GM23338 (cell line): ENCODE measurements at regions not wholly inside any gene's neighbourhood (a gene's known extent, or its start where the extent isn't known, plus 50 kb on each side); places are given as distances from the start of the nearest gene placed in this dataset.

ENCODE experiments used
- CREB1 ChIP-seq: fragments of 250-450 bp; sonication (Bioruptor Pico); IDR thresholded peaks from 2 replicates; pipeline ENCODE4 v1.5.0; 2020; ENCODE audit warnings: low read depth, mild to moderate bottlenecking, moderate library complexity
- EZH2 ChIP-seq: fragments of 200-600 bp; sonication (generic); IDR thresholded peaks from one replicate; pipeline ENCODE4 v1.8.0; 2017; ENCODE audit warnings: antibody characterized with exemption, mild to moderate bottlenecking, low read depth; ENCODE audit not compliant: unreplicated experiment
- EZH2phosphoT487 ChIP-seq: fragments of 200-600 bp; sonication (generic); IDR thresholded peaks from one replicate; pipeline ENCODE4 v1.8.1; 2018; ENCODE audit warnings: antibody characterized with exemption; ENCODE audit not compliant: unreplicated experiment
- JUNB ChIP-seq: IDR thresholded peaks from one replicate; pipeline ENCODE4 v1.6.1; 2016; ENCODE audit warnings: antibody characterized with exemption; ENCODE audit not compliant: unreplicated experiment
- NANOG ChIP-seq: IDR thresholded peaks from 2 replicates; pipeline ENCODE4 v1.6.1; 2016; ENCODE audit warnings: antibody characterized with exemption, borderline replicate concordance
- POLR2AphosphoS5 ChIP-seq: IDR thresholded peaks from 2 replicates; pipeline ENCODE4 v1.6.1; 2016; ENCODE audit warnings: antibody characterized with exemption, low read depth
- STAT1 ChIP-seq: IDR thresholded peaks from one replicate; pipeline ENCODE4 v1.6.1; 2016; ENCODE audit warnings: antibody characterized with exemption; ENCODE audit not compliant: unreplicated experiment
- TF ChIP-seq, protein P1 (sequence below), 2 experiments: fragments of 200-600 bp in 1 of 2; sonication (generic) in 1 of 2; conservative IDR thresholded peaks; 2 replicates each; pipeline versions ENCODE4 v1.5.1 to v1.6.1; 2016 to 2017; ENCODE audit warnings: antibody characterized with exemption in 2 of 2, low read depth in 2 of 2, mild to moderate bottlenecking in 2 of 2, moderate library complexity in 1 of 2
- TF ChIP-seq, protein P2 (sequence below): fragments of 250-450 bp; sonication (Bioruptor Pico); IDR thresholded peaks from 2 replicates; pipeline ENCODE4 v1.5.0; 2020; ENCODE audit warnings: mild to moderate bottlenecking, moderate library complexity
- TF ChIP-seq, protein P3 (sequence below): IDR thresholded peaks from 2 replicates; pipeline ENCODE4 v1.6.1; 2016; ENCODE audit warnings: antibody characterized with exemption
- TF ChIP-seq, protein P4 (sequence below): IDR thresholded peaks from one replicate; pipeline ENCODE4 v1.6.1; 2018; ENCODE audit warnings: antibody characterized with exemption; ENCODE audit not compliant: unreplicated experiment

DNA sequence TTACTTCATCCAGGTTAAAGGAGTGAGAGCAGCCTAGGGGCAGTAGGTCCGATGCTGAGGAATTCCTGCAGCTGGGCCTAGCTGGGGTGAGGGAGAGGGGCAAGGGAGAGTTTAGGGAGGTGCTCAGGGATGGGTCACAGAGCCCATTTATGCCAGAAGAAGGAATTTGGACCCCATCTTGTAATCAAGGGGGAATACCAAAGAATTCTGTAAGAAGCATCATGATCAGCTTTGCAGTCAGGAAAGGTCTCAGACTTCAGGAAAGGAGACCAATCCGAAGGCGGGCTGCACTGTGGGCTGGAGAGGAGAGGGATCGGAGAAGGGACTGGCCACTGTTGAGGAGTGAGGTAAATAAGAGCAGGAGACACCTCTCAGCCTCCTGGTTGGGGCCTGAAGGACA lies 566.6 kb upstream of the MGMT start:
- no peak for TF ChIP-seq EZH2
- TF ChIP-seq, protein P1, sequence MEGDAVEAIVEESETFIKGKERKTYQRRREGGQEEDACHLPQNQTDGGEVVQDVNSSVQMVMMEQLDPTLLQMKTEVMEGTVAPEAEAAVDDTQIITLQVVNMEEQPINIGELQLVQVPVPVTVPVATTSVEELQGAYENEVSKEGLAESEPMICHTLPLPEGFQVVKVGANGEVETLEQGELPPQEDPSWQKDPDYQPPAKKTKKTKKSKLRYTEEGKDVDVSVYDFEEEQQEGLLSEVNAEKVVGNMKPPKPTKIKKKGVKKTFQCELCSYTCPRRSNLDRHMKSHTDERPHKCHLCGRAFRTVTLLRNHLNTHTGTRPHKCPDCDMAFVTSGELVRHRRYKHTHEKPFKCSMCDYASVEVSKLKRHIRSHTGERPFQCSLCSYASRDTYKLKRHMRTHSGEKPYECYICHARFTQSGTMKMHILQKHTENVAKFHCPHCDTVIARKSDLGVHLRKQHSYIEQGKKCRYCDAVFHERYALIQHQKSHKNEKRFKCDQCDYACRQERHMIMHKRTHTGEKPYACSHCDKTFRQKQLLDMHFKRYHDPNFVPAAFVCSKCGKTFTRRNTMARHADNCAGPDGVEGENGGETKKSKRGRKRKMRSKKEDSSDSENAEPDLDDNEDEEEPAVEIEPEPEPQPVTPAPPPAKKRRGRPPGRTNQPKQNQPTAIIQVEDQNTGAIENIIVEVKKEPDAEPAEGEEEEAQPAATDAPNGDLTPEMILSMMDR (conservative IDR thresholded peaks at IDR 0.05; ENCODE audit: low read depth in 2 of 2) = no peak
- TF ChIP-seq, protein P2, sequence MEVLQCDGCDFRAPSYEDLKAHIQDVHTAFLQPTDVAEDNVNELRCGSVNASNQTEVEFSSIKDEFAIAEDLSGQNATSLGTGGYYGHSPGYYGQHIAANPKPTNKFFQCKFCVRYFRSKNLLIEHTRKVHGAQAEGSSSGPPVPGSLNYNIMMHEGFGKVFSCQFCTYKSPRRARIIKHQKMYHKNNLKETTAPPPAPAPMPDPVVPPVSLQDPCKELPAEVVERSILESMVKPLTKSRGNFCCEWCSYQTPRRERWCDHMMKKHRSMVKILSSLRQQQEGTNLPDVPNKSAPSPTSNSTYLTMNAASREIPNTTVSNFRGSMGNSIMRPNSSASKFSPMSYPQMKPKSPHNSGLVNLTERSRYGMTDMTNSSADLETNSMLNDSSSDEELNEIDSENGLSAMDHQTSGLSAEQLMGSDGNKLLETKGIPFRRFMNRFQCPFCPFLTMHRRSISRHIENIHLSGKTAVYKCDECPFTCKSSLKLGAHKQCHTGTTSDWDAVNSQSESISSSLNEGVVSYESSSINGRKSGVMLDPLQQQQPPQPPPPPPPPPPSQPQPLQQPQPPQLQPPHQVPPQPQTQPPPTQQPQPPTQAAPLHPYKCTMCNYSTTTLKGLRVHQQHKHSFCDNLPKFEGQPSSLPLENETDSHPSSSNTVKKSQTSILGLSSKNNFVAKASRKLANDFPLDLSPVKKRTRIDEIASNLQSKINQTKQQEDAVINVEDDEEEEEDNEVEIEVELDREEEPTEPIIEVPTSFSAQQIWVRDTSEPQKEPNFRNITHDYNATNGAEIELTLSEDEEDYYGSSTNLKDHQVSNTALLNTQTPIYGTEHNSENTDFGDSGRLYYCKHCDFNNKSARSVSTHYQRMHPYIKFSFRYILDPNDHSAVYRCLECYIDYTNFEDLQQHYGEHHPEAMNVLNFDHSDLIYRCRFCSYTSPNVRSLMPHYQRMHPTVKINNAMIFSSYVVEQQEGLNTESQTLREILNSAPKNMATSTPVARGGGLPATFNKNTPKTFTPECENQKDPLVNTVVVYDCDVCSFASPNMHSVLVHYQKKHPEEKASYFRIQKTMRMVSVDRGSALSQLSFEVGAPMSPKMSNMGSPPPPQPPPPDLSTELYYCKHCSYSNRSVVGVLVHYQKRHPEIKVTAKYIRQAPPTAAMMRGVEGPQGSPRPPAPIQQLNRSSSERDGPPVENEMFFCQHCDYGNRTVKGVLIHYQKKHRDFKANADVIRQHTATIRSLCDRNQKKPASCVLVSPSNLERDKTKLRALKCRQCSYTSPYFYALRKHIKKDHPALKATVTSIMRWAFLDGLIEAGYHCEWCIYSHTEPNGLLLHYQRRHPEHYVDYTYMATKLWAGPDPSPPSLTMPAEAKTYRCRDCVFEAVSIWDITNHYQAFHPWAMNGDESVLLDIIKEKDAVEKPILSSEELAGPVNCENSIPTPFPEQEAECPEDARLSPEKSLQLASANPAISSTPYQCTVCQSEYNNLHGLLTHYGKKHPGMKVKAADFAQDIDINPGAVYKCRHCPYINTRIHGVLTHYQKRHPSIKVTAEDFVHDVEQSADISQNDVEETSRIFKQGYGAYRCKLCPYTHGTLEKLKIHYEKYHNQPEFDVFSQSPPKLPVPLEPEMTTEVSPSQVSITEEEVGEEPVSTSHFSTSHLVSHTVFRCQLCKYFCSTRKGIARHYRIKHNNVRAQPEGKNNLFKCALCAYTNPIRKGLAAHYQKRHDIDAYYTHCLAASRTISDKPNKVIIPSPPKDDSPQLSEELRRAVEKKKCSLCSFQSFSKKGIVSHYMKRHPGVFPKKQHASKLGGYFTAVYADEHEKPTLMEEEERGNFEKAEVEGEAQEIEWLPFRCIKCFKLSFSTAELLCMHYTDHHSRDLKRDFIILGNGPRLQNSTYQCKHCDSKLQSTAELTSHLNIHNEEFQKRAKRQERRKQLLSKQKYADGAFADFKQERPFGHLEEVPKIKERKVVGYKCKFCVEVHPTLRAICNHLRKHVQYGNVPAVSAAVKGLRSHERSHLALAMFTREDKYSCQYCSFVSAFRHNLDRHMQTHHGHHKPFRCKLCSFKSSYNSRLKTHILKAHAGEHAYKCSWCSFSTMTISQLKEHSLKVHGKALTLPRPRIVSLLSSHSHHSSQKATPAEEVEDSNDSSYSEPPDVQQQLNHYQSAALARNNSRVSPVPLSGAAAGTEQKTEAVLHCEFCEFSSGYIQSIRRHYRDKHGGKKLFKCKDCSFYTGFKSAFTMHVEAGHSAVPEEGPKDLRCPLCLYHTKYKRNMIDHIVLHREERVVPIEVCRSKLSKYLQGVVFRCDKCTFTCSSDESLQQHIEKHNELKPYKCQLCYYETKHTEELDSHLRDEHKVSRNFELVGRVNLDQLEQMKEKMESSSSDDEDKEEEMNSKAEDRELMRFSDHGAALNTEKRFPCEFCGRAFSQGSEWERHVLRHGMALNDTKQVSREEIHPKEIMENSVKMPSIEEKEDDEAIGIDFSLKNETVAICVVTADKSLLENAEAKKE (CRISPR knock-in tag) = no peak
- TF ChIP-seq, protein P3, sequence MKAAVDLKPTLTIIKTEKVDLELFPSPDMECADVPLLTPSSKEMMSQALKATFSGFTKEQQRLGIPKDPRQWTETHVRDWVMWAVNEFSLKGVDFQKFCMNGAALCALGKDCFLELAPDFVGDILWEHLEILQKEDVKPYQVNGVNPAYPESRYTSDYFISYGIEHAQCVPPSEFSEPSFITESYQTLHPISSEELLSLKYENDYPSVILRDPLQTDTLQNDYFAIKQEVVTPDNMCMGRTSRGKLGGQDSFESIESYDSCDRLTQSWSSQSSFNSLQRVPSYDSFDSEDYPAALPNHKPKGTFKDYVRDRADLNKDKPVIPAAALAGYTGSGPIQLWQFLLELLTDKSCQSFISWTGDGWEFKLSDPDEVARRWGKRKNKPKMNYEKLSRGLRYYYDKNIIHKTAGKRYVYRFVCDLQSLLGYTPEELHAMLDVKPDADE = no peak
- no peak for TF ChIP-seq POLR2AphosphoS5
- no peak for TF ChIP-seq EZH2phosphoT487
- no peak for TF ChIP-seq STAT1
- TF ChIP-seq, protein P4, sequence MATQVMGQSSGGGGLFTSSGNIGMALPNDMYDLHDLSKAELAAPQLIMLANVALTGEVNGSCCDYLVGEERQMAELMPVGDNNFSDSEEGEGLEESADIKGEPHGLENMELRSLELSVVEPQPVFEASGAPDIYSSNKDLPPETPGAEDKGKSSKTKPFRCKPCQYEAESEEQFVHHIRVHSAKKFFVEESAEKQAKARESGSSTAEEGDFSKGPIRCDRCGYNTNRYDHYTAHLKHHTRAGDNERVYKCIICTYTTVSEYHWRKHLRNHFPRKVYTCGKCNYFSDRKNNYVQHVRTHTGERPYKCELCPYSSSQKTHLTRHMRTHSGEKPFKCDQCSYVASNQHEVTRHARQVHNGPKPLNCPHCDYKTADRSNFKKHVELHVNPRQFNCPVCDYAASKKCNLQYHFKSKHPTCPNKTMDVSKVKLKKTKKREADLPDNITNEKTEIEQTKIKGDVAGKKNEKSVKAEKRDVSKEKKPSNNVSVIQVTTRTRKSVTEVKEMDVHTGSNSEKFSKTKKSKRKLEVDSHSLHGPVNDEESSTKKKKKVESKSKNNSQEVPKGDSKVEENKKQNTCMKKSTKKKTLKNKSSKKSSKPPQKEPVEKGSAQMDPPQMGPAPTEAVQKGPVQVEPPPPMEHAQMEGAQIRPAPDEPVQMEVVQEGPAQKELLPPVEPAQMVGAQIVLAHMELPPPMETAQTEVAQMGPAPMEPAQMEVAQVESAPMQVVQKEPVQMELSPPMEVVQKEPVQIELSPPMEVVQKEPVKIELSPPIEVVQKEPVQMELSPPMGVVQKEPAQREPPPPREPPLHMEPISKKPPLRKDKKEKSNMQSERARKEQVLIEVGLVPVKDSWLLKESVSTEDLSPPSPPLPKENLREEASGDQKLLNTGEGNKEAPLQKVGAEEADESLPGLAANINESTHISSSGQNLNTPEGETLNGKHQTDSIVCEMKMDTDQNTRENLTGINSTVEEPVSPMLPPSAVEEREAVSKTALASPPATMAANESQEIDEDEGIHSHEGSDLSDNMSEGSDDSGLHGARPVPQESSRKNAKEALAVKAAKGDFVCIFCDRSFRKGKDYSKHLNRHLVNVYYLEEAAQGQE = no peak
- TF ChIP-seq JUNB = no peak
- no peak for TF ChIP-seq NANOG
- no peak for TF ChIP-seq CREB1 (CRISPR knock-in tag)
